ENCODE measurements at regions not wholly inside any gene's neighbourhood (a gene's known extent, or its start where the extent isn't known, plus 50 kb on each side); places are given as distances from the start of the nearest gene placed in this dataset.

DNA sequence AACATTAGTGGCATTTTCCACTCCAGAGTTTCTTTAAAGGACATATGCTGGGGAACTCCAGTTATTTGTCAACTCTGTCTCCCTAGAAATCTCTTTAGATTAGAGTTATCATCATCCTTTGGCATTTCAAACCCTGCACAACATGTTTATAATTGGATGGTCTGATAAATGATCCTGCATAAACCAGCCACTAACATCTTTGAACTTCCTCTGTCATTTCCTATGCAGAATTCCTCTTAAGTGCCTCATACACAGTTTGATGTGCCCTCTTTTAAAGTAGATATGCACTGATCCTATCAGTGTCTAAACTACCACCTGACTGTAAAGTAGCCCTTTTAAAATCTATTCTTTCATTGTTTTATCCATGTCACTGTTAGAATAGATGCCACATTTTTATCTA lies 306.3 kb upstream of the IRAK1BP1 start:
- Histone ChIP-seq H3K27ac (ENCODE audit: extremely low read length, insufficient read depth, low read length) (no peak overlapping the region), H3K27me3 (ENCODE audit: control insufficient read depth in 1 of 2, insufficient read depth in 2 of 2, low read length in 2 of 2) (no peaks in the 10 kb centered on the region; a peak in 1 of 5 replicates), H3K36me3 (replicated peaks in 1 of 2; ENCODE audit: control insufficient read depth in 1 of 2, insufficient read depth in 2 of 2, low read length in 2 of 2) (no peaks in the 10 kb centered on the region), H3K4me1 (ENCODE audit: insufficient read depth, low read length) (no peaks in the 10 kb centered on the region), H3K9me3 (ENCODE audit: low read length) (peaks cover 20% of the 10 kb centered on the region), H3K4me3 (replicated peaks in 1 of 3; ENCODE audit: insufficient read depth in 1 of 3, low read depth in 2 of 3, low read length in 3 of 3) (no peak overlapping the region), H2AFZ (ENCODE audit: low read length) (no peak overlapping the region), H3K9ac (ENCODE audit: insufficient read depth, low read depth, low read length) (no peak overlapping the region), H3K4me2 (ENCODE audit: low read depth, low read length) (no peak overlapping the region), H4K20me1 (ENCODE audit: insufficient read depth, low read length) (no peaks in the 10 kb centered on the region), H3K79me2 (ENCODE audit: insufficient read depth, low read length) (no peaks in the 10 kb centered on the region)
- in situ Hi-C loops (cut with HindIII; ENCODE audit: extremely low pct_ligation_motif_present, low pct_unique_long_range_greater_than_20kb) (no loop called here), intact Hi-C loops (cut with micrococcal nuclease; ENCODE audit: unreplicated experiment) (no loop called here)
- POLR2A ChIA-PET, result no interaction called here
- no peak for ATAC-seq
- no peak for DNase-seq (ENCODE audit: low spot score)
- CTCF ChIA-PET (ENCODE audit: low intra/inter-chr PET ratio, low total read pairs), result no interaction called here
- FAIRE-seq, result no peak
- no TSS peak for BruUV-seq (replicated peaks)
- TF ChIP-seq FLYWCH1 (CRISPR knock-in tag; IDR thresholded peaks at IDR 0.05) (no peak), KAT8 (CRISPR knock-in tag; IDR thresholded peaks at IDR 0.05) (no peak), HHEX (CRISPR knock-in tag; IDR thresholded peaks at IDR 0.05) (no peak), TCF7 (IDR thresholded peaks at IDR 0.05; ENCODE audit: low read depth) (no peak), ZNF484 (CRISPR knock-in tag; IDR thresholded peaks at IDR 0.05; ENCODE audit: borderline replicate concordance, low read depth) (no peak), ZNF546 (CRISPR knock-in tag; conservative IDR thresholded peaks at IDR 0.05) (no peak), ZNF543 (CRISPR knock-in tag; IDR thresholded peaks at IDR 0.05) (no peak), HCFC1 (IDR thresholded peaks at IDR 0.05; ENCODE audit: low read depth, low read length) (no peak), CEBPG (CRISPR knock-in tag; IDR thresholded peaks at IDR 0.05) (no peak), ZNF235 (CRISPR knock-in tag; IDR thresholded peaks at IDR 0.05; ENCODE audit: borderline replicate concordance) (no peak), THAP11 (CRISPR knock-in tag; IDR thresholded peaks at IDR 0.05) (no peak), TGIF2 (CRISPR knock-in tag; IDR thresholded peaks at IDR 0.05) (no peak)
- TF ChIP-seq, protein P1, sequence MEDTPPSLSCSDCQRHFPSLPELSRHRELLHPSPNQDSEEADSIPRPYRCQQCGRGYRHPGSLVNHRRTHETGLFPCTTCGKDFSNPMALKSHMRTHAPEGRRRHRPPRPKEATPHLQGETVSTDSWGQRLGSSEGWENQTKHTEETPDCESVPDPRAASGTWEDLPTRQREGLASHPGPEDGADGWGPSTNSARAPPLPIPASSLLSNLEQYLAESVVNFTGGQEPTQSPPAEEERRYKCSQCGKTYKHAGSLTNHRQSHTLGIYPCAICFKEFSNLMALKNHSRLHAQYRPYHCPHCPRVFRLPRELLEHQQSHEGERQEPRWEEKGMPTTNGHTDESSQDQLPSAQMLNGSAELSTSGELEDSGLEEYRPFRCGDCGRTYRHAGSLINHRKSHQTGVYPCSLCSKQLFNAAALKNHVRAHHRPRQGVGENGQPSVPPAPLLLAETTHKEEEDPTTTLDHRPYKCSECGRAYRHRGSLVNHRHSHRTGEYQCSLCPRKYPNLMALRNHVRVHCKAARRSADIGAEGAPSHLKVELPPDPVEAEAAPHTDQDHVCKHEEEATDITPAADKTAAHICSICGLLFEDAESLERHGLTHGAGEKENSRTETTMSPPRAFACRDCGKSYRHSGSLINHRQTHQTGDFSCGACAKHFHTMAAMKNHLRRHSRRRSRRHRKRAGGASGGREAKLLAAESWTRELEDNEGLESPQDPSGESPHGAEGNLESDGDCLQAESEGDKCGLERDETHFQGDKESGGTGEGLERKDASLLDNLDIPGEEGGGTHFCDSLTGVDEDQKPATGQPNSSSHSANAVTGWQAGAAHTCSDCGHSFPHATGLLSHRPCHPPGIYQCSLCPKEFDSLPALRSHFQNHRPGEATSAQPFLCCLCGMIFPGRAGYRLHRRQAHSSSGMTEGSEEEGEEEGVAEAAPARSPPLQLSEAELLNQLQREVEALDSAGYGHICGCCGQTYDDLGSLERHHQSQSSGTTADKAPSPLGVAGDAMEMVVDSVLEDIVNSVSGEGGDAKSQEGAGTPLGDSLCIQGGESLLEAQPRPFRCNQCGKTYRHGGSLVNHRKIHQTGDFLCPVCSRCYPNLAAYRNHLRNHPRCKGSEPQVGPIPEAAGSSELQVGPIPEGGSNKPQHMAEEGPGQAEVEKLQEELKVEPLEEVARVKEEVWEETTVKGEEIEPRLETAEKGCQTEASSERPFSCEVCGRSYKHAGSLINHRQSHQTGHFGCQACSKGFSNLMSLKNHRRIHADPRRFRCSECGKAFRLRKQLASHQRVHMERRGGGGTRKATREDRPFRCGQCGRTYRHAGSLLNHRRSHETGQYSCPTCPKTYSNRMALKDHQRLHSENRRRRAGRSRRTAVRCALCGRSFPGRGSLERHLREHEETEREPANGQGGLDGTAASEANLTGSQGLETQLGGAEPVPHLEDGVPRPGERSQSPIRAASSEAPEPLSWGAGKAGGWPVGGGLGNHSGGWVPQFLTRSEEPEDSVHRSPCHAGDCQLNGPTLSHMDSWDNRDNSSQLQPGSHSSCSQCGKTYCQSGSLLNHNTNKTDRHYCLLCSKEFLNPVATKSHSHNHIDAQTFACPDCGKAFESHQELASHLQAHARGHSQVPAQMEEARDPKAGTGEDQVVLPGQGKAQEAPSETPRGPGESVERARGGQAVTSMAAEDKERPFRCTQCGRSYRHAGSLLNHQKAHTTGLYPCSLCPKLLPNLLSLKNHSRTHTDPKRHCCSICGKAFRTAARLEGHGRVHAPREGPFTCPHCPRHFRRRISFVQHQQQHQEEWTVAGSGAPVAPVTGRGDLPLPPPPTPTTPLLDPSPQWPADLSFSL (CRISPR knock-in tag; IDR thresholded peaks at IDR 0.05), result no peak
- TF ChIP-seq, protein P2, sequence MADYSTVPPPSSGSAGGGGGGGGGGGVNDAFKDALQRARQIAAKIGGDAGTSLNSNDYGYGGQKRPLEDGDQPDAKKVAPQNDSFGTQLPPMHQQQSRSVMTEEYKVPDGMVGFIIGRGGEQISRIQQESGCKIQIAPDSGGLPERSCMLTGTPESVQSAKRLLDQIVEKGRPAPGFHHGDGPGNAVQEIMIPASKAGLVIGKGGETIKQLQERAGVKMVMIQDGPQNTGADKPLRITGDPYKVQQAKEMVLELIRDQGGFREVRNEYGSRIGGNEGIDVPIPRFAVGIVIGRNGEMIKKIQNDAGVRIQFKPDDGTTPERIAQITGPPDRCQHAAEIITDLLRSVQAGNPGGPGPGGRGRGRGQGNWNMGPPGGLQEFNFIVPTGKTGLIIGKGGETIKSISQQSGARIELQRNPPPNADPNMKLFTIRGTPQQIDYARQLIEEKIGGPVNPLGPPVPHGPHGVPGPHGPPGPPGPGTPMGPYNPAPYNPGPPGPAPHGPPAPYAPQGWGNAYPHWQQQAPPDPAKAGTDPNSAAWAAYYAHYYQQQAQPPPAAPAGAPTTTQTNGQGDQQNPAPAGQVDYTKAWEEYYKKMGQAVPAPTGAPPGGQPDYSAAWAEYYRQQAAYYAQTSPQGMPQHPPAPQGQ (CRISPR knock-in tag; IDR thresholded peaks at IDR 0.05; ENCODE audit: borderline replicate concordance), result no peak
- TF ChIP-seq, protein P3, sequence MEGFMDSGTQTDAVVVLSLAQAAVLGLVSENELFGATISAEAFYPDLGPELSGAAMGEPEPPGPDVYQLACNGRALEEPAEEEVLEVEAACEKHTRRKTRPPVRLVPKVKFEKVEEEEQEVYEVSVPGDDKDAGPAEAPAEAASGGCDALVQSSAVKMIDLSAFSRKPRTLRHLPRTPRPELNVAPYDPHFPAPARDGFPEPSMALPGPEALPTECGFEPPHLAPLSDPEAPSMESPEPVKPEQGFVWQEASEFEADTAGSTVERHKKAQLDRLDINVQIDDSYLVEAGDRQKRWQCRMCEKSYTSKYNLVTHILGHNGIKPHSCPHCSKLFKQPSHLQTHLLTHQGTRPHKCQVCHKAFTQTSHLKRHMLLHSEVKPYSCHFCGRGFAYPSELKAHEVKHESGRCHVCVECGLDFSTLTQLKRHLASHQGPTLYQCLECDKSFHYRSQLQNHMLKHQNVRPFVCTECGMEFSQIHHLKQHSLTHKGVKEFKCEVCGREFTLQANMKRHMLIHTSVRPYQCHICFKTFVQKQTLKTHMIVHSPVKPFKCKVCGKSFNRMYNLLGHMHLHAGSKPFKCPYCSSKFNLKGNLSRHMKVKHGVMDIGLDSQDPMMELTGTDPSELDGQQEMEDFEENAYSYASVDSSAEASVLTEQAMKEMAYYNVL (CRISPR knock-in tag; IDR thresholded peaks at IDR 0.05; ENCODE audit: borderline replicate concordance), result no peak
- TF ChIP-seq, protein P4, sequence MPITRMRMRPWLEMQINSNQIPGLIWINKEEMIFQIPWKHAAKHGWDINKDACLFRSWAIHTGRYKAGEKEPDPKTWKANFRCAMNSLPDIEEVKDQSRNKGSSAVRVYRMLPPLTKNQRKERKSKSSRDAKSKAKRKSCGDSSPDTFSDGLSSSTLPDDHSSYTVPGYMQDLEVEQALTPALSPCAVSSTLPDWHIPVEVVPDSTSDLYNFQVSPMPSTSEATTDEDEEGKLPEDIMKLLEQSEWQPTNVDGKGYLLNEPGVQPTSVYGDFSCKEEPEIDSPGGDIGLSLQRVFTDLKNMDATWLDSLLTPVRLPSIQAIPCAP (CRISPR knock-in tag; IDR thresholded peaks at IDR 0.05; ENCODE audit: low read depth), result no peak
